HCT116 (cell line): ENCODE measurements at regions not wholly inside any gene's neighbourhood (a gene's known extent, or its start where the extent isn't known, plus 50 kb on each side); places are given as distances from the start of the nearest gene placed in this dataset.

ENCODE experiments used
- EZH2 ChIP-seq: fragments of 200-600 bp; sonication (generic); IDR thresholded peaks from 2 replicates; pipeline ENCODE4 v1.6.1; 2017; ENCODE audit warnings: antibody characterized with exemption, mixed run types
- EZH2phosphoT487 ChIP-seq: fragments of 200-600 bp; IDR thresholded peaks from 2 replicates; pipeline ENCODE4 v1.6.1; 2018; ENCODE audit warnings: antibody characterized with exemption, borderline replicate concordance
- JUND ChIP-seq: IDR thresholded peaks from 2 replicates; pipeline ENCODE4 v1.6.1; 2012
- POLR2A ChIP-seq: IDR thresholded peaks from 2 replicates; pipeline ENCODE4 v1.7.0; 2011; ENCODE audit warnings: borderline replicate concordance; ENCODE audit not compliant: insufficient read depth, insufficient read length; ENCODE audit errors: extremely low read depth
- POLR2AphosphoS5 ChIP-seq: IDR thresholded peaks from 2 replicates; pipeline ENCODE4 v1.6.1; 2011; ENCODE audit warnings: mild to moderate bottlenecking, low read depth, low read length, moderate library complexity
- RAD21 ChIP-seq: IDR thresholded peaks from 2 replicates; pipeline ENCODE4 v1.6.1; 2012; ENCODE audit warnings: low read depth, mild to moderate bottlenecking
- SP1 ChIP-seq: IDR thresholded peaks from 2 replicates; pipeline ENCODE4 v1.6.1; 2012; ENCODE audit warnings: low read depth
- SRF ChIP-seq: IDR thresholded peaks from 2 replicates; pipeline ENCODE4 v1.6.1; 2012; ENCODE audit warnings: low read depth
- YY1 ChIP-seq: IDR thresholded peaks from 2 replicates; pipeline ENCODE4 v1.6.1; 2011; ENCODE audit warnings: low read length, low read depth, moderate library complexity, mild to moderate bottlenecking; ENCODE audit not compliant: insufficient replicate concordance; ENCODE audit errors: extremely low read depth
- ZNF274 ChIP-seq: fragments of 200-500 bp; sonication (Bioruptor generic); IDR thresholded peaks from 2 replicates; pipeline ENCODE4 v1.6.1; 2014; ENCODE audit warnings: mild to moderate bottlenecking, low read depth, low read length, inconsistent platforms
- TF ChIP-seq, protein P1 (sequence below): IDR thresholded peaks from 2 replicates; pipeline ENCODE4 v1.6.1; 2012; ENCODE audit warnings: low read depth
- TF ChIP-seq, protein P2 (sequence below): IDR thresholded peaks from 2 replicates; pipeline ENCODE4 v1.6.1; 2012
- TF ChIP-seq, protein P3 (sequence below), 3 experiments: fragments of 200-600 bp in 1 of 3; sonication (generic) in 1 of 3; IDR thresholded peaks in 2 of 3; conservative IDR thresholded peaks in 1 of 3; 2 replicates each; pipeline ENCODE4 v1.5.1; 2012 to 2017; ENCODE audit warnings: low read depth in 2 of 3, low read length in 2 of 3, antibody characterized with exemption in 1 of 3, borderline replicate concordance in 1 of 3, control low read depth in 1 of 3, mild to moderate bottlenecking in 1 of 3, mixed read lengths in 1 of 3, mixed run types in 1 of 3, moderate library complexity in 1 of 3; ENCODE audit not compliant: insufficient read depth in 1 of 3
- TF ChIP-seq, protein P4 (sequence below): IDR thresholded peaks from 2 replicates; pipeline ENCODE4 v1.6.1; 2011; ENCODE audit warnings: mild to moderate bottlenecking, low read length, moderate library complexity; ENCODE audit not compliant: insufficient replicate concordance; ENCODE audit errors: extremely low read depth

DNA sequence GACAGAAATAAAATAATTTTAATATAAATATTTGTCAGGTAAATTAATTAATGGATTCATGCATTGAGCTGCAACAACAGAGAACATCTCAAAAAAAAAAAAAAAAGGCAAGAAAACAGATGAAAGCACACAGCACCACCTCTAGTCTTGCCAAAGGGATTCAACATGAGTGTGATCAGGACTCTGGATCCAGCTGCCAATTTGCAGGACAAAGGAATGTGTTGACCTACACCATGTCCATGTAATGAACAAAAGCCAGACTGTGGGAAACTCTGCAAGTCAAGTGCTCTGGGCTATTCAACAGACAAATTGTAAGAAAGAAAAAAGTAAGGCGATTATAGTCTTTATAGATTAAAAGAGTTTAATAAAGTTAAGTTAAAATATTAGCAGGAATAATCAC is 769.3 kb downstream of the TLR4 start:
- TF ChIP-seq POLR2AphosphoS5 (no peak), SP1 (no peak), JUND (no peak), EZH2 (no peak), EZH2phosphoT487 (no peak), SRF (no peak), POLR2A (no peak), RAD21 (no peak), ZNF274 (no peak), YY1 (no peak)
- TF ChIP-seq, protein P1, sequence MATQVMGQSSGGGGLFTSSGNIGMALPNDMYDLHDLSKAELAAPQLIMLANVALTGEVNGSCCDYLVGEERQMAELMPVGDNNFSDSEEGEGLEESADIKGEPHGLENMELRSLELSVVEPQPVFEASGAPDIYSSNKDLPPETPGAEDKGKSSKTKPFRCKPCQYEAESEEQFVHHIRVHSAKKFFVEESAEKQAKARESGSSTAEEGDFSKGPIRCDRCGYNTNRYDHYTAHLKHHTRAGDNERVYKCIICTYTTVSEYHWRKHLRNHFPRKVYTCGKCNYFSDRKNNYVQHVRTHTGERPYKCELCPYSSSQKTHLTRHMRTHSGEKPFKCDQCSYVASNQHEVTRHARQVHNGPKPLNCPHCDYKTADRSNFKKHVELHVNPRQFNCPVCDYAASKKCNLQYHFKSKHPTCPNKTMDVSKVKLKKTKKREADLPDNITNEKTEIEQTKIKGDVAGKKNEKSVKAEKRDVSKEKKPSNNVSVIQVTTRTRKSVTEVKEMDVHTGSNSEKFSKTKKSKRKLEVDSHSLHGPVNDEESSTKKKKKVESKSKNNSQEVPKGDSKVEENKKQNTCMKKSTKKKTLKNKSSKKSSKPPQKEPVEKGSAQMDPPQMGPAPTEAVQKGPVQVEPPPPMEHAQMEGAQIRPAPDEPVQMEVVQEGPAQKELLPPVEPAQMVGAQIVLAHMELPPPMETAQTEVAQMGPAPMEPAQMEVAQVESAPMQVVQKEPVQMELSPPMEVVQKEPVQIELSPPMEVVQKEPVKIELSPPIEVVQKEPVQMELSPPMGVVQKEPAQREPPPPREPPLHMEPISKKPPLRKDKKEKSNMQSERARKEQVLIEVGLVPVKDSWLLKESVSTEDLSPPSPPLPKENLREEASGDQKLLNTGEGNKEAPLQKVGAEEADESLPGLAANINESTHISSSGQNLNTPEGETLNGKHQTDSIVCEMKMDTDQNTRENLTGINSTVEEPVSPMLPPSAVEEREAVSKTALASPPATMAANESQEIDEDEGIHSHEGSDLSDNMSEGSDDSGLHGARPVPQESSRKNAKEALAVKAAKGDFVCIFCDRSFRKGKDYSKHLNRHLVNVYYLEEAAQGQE, result no peak
- TF ChIP-seq, protein P2, sequence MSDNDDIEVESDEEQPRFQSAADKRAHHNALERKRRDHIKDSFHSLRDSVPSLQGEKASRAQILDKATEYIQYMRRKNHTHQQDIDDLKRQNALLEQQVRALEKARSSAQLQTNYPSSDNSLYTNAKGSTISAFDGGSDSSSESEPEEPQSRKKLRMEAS, result no peak
- TF ChIP-seq, protein P3, sequence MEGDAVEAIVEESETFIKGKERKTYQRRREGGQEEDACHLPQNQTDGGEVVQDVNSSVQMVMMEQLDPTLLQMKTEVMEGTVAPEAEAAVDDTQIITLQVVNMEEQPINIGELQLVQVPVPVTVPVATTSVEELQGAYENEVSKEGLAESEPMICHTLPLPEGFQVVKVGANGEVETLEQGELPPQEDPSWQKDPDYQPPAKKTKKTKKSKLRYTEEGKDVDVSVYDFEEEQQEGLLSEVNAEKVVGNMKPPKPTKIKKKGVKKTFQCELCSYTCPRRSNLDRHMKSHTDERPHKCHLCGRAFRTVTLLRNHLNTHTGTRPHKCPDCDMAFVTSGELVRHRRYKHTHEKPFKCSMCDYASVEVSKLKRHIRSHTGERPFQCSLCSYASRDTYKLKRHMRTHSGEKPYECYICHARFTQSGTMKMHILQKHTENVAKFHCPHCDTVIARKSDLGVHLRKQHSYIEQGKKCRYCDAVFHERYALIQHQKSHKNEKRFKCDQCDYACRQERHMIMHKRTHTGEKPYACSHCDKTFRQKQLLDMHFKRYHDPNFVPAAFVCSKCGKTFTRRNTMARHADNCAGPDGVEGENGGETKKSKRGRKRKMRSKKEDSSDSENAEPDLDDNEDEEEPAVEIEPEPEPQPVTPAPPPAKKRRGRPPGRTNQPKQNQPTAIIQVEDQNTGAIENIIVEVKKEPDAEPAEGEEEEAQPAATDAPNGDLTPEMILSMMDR (IDR thresholded peaks at IDR 0.05 in 2 of 3, conservative IDR thresholded peaks at IDR 0.05 in 1 of 3; ENCODE audit: borderline replicate concordance in 1 of 3, insufficient read depth in 1 of 3, low read depth in 2 of 3, low read length in 2 of 3), result no peak
- TF ChIP-seq, protein P4, sequence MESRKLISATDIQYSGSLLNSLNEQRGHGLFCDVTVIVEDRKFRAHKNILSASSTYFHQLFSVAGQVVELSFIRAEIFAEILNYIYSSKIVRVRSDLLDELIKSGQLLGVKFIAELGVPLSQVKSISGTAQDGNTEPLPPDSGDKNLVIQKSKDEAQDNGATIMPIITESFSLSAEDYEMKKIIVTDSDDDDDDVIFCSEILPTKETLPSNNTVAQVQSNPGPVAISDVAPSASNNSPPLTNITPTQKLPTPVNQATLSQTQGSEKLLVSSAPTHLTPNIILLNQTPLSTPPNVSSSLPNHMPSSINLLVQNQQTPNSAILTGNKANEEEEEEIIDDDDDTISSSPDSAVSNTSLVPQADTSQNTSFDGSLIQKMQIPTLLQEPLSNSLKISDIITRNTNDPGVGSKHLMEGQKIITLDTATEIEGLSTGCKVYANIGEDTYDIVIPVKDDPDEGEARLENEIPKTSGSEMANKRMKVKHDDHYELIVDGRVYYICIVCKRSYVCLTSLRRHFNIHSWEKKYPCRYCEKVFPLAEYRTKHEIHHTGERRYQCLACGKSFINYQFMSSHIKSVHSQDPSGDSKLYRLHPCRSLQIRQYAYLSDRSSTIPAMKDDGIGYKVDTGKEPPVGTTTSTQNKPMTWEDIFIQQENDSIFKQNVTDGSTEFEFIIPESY, result no peak
